ENCODE measurements at regions not wholly inside any gene's neighbourhood (a gene's known extent, or its start where the extent isn't known, plus 50 kb on each side); places are given as distances from the start of the nearest gene placed in this dataset.

DNA sequence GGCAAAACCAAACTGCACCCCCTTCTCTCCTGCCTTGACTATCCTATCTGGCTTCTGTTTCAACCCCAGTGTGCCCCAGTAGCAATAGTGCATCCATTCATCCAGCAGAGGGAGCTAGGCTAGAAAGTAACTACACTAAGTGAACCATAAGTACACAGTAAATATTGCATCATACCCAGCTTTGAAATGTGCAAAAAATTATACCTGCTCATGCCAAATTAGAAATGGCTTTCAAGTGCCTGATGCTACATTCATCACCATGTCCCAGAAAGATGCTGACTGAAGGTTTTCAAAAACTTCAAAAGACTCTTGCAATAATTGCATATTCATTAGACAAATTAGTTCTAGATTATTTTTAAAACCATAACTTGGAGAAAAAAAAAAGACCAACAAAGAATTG lies 153.5 kb downstream of the PRELID2 start (continued):
- TF ChIP-seq, protein P1, sequence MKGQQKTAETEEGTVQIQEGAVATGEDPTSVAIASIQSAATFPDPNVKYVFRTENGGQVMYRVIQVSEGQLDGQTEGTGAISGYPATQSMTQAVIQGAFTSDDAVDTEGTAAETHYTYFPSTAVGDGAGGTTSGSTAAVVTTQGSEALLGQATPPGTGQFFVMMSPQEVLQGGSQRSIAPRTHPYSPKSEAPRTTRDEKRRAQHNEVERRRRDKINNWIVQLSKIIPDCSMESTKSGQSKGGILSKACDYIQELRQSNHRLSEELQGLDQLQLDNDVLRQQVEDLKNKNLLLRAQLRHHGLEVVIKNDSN (CRISPR knock-in tag; IDR thresholded peaks at IDR 0.05) = no peak
- peak; percentile 97 for TF ChIP-seq ZSCAN32 (CRISPR knock-in tag; IDR thresholded peaks at IDR 0.05)
- TF ChIP-seq, protein P2, sequence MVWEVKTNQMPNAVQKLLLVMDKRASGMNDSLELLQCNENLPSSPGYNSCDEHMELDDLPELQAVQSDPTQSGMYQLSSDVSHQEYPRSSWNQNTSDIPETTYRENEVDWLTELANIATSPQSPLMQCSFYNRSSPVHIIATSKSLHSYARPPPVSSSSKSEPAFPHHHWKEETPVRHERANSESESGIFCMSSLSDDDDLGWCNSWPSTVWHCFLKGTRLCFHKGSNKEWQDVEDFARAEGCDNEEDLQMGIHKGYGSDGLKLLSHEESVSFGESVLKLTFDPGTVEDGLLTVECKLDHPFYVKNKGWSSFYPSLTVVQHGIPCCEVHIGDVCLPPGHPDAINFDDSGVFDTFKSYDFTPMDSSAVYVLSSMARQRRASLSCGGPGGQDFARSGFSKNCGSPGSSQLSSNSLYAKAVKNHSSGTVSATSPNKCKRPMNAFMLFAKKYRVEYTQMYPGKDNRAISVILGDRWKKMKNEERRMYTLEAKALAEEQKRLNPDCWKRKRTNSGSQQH (CRISPR knock-in tag; IDR thresholded peaks at IDR 0.05) = no peak
- no peak for TF ChIP-seq KLF10 (CRISPR knock-in tag; IDR thresholded peaks at IDR 0.05)
- TF ChIP-seq TEAD4 (IDR thresholded peaks at IDR 0.05; ENCODE audit: low read length) = peak; percentile 53
- no peak for TF ChIP-seq TEAD4 (CRISPR knock-in tag; IDR thresholded peaks at IDR 0.05; ENCODE audit: borderline replicate concordance)
- no peak for TF ChIP-seq SP2 (IDR thresholded peaks at IDR 0.05; ENCODE audit: extremely low read depth, low read depth, low read length, poor library complexity, severe bottlenecking)
- no peak for TF ChIP-seq RBFOX2 (IDR thresholded peaks at IDR 0.05; ENCODE audit: low read depth, low read length)
- no peak for TF ChIP-seq KAT8 (IDR thresholded peaks at IDR 0.05; ENCODE audit: low read depth)
- TF ChIP-seq FOXM1 (IDR thresholded peaks at IDR 0.05; ENCODE audit: low read depth) = 0 out of 2 replicates have a peak, but pooled peaks have one; percentile 42
- no peak for TF ChIP-seq FOXM1 (CRISPR knock-in tag; IDR thresholded peaks at IDR 0.05; ENCODE audit: low read depth)
- peak; percentile 32; the same call in 1 of the 2 replicates for TF ChIP-seq CREM (IDR thresholded peaks at IDR 0.05; ENCODE audit: low read depth)
- no peak for TF ChIP-seq PTBP1 (IDR thresholded peaks at IDR 0.05; ENCODE audit: low read depth, low read length)
- peak; percentile 40 for TF ChIP-seq CXXC5 (CRISPR knock-in tag; IDR thresholded peaks at IDR 0.05)
- TF ChIP-seq, protein P3, sequence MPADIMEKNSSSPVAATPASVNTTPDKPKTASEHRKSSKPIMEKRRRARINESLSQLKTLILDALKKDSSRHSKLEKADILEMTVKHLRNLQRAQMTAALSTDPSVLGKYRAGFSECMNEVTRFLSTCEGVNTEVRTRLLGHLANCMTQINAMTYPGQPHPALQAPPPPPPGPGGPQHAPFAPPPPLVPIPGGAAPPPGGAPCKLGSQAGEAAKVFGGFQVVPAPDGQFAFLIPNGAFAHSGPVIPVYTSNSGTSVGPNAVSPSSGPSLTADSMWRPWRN (IDR thresholded peaks at IDR 0.05; ENCODE audit: low read depth) = no peak
- TF ChIP-seq STAT5B (CRISPR knock-in tag; IDR thresholded peaks at IDR 0.05) = no peak
- TF ChIP-seq, protein P4, sequence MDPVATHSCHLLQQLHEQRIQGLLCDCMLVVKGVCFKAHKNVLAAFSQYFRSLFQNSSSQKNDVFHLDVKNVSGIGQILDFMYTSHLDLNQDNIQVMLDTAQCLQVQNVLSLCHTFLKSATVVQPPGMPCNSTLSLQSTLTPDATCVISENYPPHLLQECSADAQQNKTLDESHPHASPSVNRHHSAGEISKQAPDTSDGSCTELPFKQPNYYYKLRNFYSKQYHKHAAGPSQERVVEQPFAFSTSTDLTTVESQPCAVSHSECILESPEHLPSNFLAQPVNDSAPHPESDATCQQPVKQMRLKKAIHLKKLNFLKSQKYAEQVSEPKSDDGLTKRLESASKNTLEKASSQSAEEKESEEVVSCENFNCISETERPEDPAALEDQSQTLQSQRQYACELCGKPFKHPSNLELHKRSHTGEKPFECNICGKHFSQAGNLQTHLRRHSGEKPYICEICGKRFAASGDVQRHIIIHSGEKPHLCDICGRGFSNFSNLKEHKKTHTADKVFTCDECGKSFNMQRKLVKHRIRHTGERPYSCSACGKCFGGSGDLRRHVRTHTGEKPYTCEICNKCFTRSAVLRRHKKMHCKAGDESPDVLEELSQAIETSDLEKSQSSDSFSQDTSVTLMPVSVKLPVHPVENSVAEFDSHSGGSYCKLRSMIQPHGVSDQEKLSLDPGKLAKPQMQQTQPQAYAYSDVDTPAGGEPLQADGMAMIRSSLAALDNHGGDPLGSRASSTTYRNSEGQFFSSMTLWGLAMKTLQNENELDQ (CRISPR knock-in tag; IDR thresholded peaks at IDR 0.05; ENCODE audit: borderline replicate concordance) = no peak
- no peak for TF ChIP-seq HEY1 (CRISPR knock-in tag; IDR thresholded peaks at IDR 0.05; ENCODE audit: borderline replicate concordance)

Measured in K562 (cell line).